ENCODE measurements at regions not wholly inside any gene's neighbourhood (a gene's known extent, or its start where the extent isn't known, plus 50 kb on each side); places are given as distances from the start of the nearest gene placed in this dataset.

GRCh38 chr2:154992826-154993225 lies 294.3 kb downstream of the KCNJ3 start:
- no peak for TF ChIP-seq CTCF (IDR thresholded peaks at IDR 0.05)
- TF ChIP-seq POLR2A (IDR thresholded peaks at IDR 0.05) = no peak
- no peak for TF ChIP-seq POLR2AphosphoS5 (IDR thresholded peaks at IDR 0.05)

Measured in sigmoid colon (tissue), 4 donors.